ENCODE measurements at regions not wholly inside any gene's neighbourhood (a gene's known extent, or its start where the extent isn't known, plus 50 kb on each side); places are given as distances from the start of the nearest gene placed in this dataset.
"Not testable (repeated sequence)": the region's sequence is repeated elsewhere in the genome, so short reads cannot be mapped to it uniquely, and the experiment has no call there.

DNA sequence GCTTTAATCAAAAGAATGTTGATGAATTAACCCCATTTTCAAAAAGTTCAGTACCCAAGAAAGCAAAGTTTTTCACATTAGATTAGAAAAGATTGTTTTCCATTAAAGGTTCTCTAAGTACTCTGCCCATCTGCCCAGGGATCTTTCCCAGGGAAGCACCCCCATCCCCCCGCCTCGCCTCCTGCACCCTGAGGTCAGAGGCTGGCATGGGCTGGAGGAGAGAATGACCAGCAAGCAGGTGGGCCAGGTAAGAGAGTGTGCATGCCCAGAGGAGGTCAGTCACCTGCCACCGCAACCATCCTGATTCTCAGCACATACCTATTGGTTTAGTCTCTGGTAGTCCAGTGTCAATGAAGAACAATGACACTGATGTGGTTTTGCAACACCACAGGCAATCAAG lies 279.4 kb upstream of the ZNF507 start:
- no peak for DNase-seq (ENCODE audit: low read depth)

DNA sequence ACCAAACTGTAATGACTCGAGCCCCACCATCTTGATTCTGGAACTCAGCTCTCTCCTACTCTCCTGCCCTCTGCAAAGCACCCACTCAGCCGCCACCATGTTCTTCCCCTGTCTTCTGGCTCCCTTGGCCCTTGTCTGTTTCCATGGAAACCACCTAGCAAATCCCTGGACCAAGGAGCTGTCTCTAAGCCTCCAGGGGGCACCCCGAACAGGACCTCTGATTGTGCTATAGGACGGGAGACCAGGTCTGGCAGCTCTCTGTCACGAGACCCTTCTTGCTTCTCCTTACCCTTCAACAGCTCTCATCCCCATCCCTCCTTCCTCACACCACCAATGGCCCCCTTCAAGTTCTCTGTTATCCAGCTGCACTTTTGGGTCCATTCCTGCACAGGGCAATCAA lies 277.7 kb upstream of the ZNF507 start:
- DNase-seq (ENCODE audit: low read depth): no peak
- TF ChIP-seq, protein P1, sequence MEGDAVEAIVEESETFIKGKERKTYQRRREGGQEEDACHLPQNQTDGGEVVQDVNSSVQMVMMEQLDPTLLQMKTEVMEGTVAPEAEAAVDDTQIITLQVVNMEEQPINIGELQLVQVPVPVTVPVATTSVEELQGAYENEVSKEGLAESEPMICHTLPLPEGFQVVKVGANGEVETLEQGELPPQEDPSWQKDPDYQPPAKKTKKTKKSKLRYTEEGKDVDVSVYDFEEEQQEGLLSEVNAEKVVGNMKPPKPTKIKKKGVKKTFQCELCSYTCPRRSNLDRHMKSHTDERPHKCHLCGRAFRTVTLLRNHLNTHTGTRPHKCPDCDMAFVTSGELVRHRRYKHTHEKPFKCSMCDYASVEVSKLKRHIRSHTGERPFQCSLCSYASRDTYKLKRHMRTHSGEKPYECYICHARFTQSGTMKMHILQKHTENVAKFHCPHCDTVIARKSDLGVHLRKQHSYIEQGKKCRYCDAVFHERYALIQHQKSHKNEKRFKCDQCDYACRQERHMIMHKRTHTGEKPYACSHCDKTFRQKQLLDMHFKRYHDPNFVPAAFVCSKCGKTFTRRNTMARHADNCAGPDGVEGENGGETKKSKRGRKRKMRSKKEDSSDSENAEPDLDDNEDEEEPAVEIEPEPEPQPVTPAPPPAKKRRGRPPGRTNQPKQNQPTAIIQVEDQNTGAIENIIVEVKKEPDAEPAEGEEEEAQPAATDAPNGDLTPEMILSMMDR (conservative IDR thresholded peaks at IDR 0.05; ENCODE audit: low read depth, low read length): no peak

More for the DNA sequence above, 279.4 kb upstream of the ZNF507 start:
- no peak overlapping the region for H3K4me3 ChIP-seq (ENCODE audit: low read length)
- TF ChIP-seq, protein P1 (conservative IDR thresholded peaks at IDR 0.05; ENCODE audit: low read depth, low read length): no peak

GRCh38 chr19:32068793-32069192 lies 276.6 kb upstream of the ZNF507 start:
- TF ChIP-seq, protein P1 (conservative IDR thresholded peaks at IDR 0.05; ENCODE audit: low read depth, low read length): no peak
- DNase-seq (ENCODE audit: low read depth): no peak

More for the DNA sequence above, 277.7 kb upstream of the ZNF507 start:
- no peak overlapping the region for H3K4me3 ChIP-seq (ENCODE audit: low read length)

DNA sequence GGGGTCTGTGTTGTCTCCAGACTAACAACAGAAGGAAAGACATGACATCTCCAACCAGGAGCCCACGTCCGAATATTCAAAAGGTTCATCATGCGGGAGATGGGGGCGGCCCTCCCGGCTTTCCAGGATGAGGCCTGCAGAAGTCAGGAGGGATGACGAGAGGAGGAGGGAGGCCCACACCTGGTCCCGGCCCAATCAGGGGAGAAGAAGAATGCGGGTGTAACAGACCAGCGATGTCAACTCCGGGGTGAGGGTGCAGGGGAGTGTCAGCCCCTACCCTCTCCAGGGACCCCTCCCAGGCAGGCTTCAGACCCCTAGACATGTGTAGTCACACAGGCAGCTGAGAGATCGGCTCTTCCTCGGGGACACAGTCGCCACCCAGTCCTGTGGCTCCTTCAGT lies 275.3 kb upstream of the ZNF507 start:
- H3K4me3 ChIP-seq (ENCODE audit: low read length): no peak overlapping the region
- no peak for DNase-seq (ENCODE audit: low read depth)
- TF ChIP-seq, protein P1 (conservative IDR thresholded peaks at IDR 0.05; ENCODE audit: low read depth, low read length): no peak

More at GRCh38 chr19:32068793-32069192, 276.6 kb upstream of the ZNF507 start:
- H3K4me3 ChIP-seq (ENCODE audit: low read length): no peak overlapping the region

DNA sequence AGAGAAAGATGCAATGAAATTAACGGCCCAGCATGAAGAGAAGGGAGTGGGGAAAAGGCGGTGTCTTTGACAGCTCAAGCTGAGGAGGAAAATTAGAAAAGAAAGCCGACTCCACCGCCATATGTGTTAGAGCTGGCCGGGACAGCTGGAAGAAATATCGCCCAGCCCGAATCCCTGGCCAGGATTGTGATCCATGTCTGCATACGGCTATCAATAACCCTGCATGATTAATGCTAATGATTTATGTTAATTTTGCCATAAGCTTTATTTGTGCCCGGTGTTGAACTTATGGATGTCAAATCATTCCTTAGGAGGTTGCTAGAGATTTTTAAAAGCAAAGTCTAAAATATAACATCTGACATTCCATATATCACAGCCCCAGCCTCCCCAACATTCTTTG lies 263.4 kb upstream of the ZNF507 start:
- DNase-seq (ENCODE audit: low read depth): no peak
- TF ChIP-seq, protein P1 (conservative IDR thresholded peaks at IDR 0.05; ENCODE audit: low read depth, low read length): no peak
- no peak overlapping the region for H3K4me3 ChIP-seq (ENCODE audit: low read length)

DNA sequence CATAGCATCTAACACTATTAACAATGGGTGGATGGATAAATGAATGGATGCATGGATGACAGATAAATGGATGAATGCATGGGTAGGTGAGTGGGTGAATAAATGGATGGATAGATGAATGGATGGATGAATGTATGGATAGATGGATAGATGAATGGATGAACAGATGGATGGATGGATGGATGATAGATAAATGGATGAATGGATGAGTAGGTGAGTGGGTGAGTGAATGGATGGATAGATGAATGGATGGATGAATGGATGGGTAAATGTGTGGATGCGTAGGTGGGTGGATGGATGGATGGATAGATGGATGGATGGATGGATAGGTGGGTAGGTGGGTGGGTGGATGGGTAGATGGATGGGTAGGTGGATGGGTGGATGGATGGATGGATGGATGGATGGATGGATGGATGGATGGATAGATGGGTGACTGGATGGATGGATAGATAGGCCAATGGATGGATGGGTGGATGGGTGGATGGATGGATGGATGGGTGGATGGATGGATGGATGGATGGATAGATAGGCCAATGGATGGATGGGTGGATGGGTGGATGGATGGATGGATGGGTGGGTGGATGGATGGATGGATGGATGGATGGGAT lies 260.6 kb upstream of the ZNF507 start:
- not testable (repeated sequence) for H3K4me3 ChIP-seq (ENCODE audit: low read length); DNase-seq (ENCODE audit: low read depth)

DNA sequence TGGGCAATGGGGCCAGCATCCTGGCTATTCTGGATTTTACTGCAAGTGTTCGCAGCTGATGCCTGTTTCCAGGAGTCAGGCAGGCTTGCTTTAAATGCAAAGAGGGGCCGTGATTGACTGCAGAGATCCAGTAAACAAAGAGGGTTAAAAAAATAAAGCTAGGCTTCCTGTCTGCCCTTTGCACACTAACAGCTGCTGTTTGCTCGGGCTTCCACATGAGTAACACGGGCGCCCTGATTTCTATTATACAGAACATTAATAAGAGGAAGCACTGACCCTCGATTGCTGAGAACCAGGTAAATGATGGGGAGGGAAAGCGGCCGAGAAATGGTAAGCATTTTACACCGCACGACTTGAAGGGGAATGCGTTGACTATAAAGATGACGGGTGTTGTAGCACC lies 254.2 kb upstream of the ZNF507 start:
- DNase-seq (ENCODE audit: low read depth): no peak
- TF ChIP-seq, protein P1 (conservative IDR thresholded peaks at IDR 0.05; ENCODE audit: low read depth, low read length): no peak

More for the DNA sequence above, 254.2 kb upstream of the ZNF507 start:
- no peak overlapping the region for H3K4me3 ChIP-seq (ENCODE audit: low read length)
